GM19043 (cell line): ENCODE measurements at regions not wholly inside any gene's neighbourhood (a gene's known extent, or its start where the extent isn't known, plus 50 kb on each side); places are given as distances from the start of the nearest gene placed in this dataset.
"Not testable (repeated sequence)": the region's sequence is repeated elsewhere in the genome, so short reads cannot be mapped to it uniquely, and the experiment has no call there.

Experiments used
- ATAC-seq: cut with Tn5 transposase; IDR thresholded peaks from one replicate; pipeline ENCODE4 v1.9.1; 2021; ENCODE audit warnings: low read depth; ENCODE audit not compliant: unreplicated experiment

GRCh38 chr16:86945166-86945900, 367.0 kb downstream of the FOXL1 start:
- no peak for ATAC-seq

GRCh38 chr16:86946396-86946795, 368.0 kb downstream of the FOXL1 start:
- no peak for ATAC-seq

- no peak for ATAC-seq
Measured at GRCh38 chr16:86946981-86947380, 368.6 kb downstream of the FOXL1 start.

- no peak for ATAC-seq
Measured at GRCh38 chr16:86948046-86948445, 369.1 kb downstream of the C16orf95 start.

- no peak for ATAC-seq
Measured at GRCh38 chr16:86949116-86949515, 368.1 kb downstream of the C16orf95 start.

GRCh38 chr16:86949630-86950029, 367.6 kb downstream of the C16orf95 start:
- ATAC-seq, result no peak

- no peak for ATAC-seq
Measured at GRCh38 chr16:86951041-86951822, 366.0 kb downstream of the C16orf95 start.

GRCh38 chr16:86951831-86952598, 365.2 kb downstream of the C16orf95 start:
- no peak for ATAC-seq

- ATAC-seq, result no peak
Measured at GRCh38 chr16:86952769-86953168, 364.4 kb downstream of the C16orf95 start.

- ATAC-seq, result no peak
Measured at GRCh38 chr16:86953631-86954391, 363.4 kb downstream of the C16orf95 start.

GRCh38 chr16:86955136-86955855, 361.9 kb downstream of the C16orf95 start:
- no peak for ATAC-seq

- no peak for ATAC-seq
Measured at GRCh38 chr16:86956437-86956836, 360.8 kb downstream of the C16orf95 start.

- not testable (repeated sequence) for ATAC-seq
Measured at GRCh38 chr16:86957662-86958198, 359.5 kb downstream of the C16orf95 start.

GRCh38 chr16:86958423-86958822, 358.8 kb downstream of the C16orf95 start:
- no peak for ATAC-seq

- ATAC-seq, result no peak
Measured at GRCh38 chr16:86959091-86959651, 358.0 kb downstream of the C16orf95 start.

GRCh38 chr16:86959729-86960128, 357.5 kb downstream of the C16orf95 start:
- ATAC-seq, result no peak

GRCh38 chr16:86960266-86960665, 356.9 kb downstream of the C16orf95 start:
- ATAC-seq, result no peak

- no peak for ATAC-seq
Measured at GRCh38 chr16:86961171-86961601, 356.0 kb downstream of the C16orf95 start.

GRCh38 chr16:86962259-86962658, 354.9 kb downstream of the C16orf95 start:
- no peak for ATAC-seq
